WTC11 (cell line): ENCODE measurements at regions not wholly inside any gene's neighbourhood (a gene's known extent, or its start where the extent isn't known, plus 50 kb on each side); places are given as distances from the start of the nearest gene placed in this dataset.

Source experiments
- ATAC-seq: fragments of 200-7000 bp; cut with Tn5 transposase; 2 replicates; pipeline ENCODE4 v1.10.0; 2021; ENCODE audit warnings: mild to moderate bottlenecking, moderate library complexity
- CTCF ChIA-PET: fragments of 300-600 bp; sonication (Branson Sonifier 250); formaldehyde crosslinking; loops from one replicate; lab custom pipeline; 2021; ENCODE audit warnings: antibody characterized with exemption; lab: Charles Lee
- POLR2A ChIA-PET: fragments of 350-600 bp; sonication (Branson Sonifier 250); formaldehyde crosslinking; loops from one replicate; lab custom pipeline; 2021; ENCODE audit warnings: antibody characterized with exemption; lab: Charles Lee
- DNase-seq: peaks from one replicate; pipeline ENCODE4 v3.0.0; 2021; ENCODE audit warnings: low spot score
- H3K27ac Mint-ChIP-seq: 2 replicates; pipeline ENCODE4 v1.8.0; 2021; ENCODE audit warnings: mixed read lengths
- H3K27me3 Mint-ChIP-seq: 2 replicates; pipeline ENCODE4 v1.8.0; 2021; ENCODE audit warnings: low read depth, mild to moderate bottlenecking, moderate library complexity, mixed read lengths
- H3K36me3 Mint-ChIP-seq: 2 replicates; pipeline ENCODE4 v1.8.0; 2021; ENCODE audit warnings: mixed read lengths
- H3K4me1 Mint-ChIP-seq: 2 replicates; pipeline ENCODE4 v1.8.0; 2022; ENCODE audit warnings: mixed read lengths
- H3K4me3 Mint-ChIP-seq: 2 replicates; pipeline ENCODE4 v1.8.0; 2021; ENCODE audit warnings: mild to moderate bottlenecking, moderate library complexity, mixed read lengths
- H3K9me3 Mint-ChIP-seq: 2 replicates; pipeline ENCODE4 v1.8.0; 2021; ENCODE audit warnings: mixed read lengths
- CREB1 ChIP-seq: sonication (generic); formaldehyde crosslinking; IDR thresholded peaks from 2 replicates; pipeline ENCODE4 v1.8.0; 2023; ENCODE audit warnings: mild to moderate bottlenecking, missing genetic modification reagents
- ELF4 ChIP-seq: sonication (generic); formaldehyde crosslinking; IDR thresholded peaks from 2 replicates; pipeline ENCODE4 v1.8.1; 2022; ENCODE audit warnings: low read depth, mild to moderate bottlenecking, moderate library complexity, missing genetic modification reagents
- FOXP1 ChIP-seq: sonication (generic); formaldehyde crosslinking; IDR thresholded peaks from 2 replicates; pipeline ENCODE4 v1.8.0; 2022; ENCODE audit warnings: missing genetic modification reagents, mild to moderate bottlenecking, moderate library complexity, borderline replicate concordance
- GABPB1 ChIP-seq: sonication (generic); formaldehyde crosslinking; IDR thresholded peaks from 2 replicates; pipeline ENCODE4 v1.8.1; 2023; ENCODE audit warnings: mild to moderate bottlenecking, missing genetic modification reagents
- GRHL2 ChIP-seq: fragments of 250-450 bp; sonication (Bioruptor Pico); IDR thresholded peaks from 2 replicates; pipeline ENCODE4 v1.8.0; 2022; ENCODE audit warnings: mild to moderate bottlenecking, moderate library complexity; ENCODE audit not compliant: insufficient replicate concordance, severe bottlenecking
- GTF2I ChIP-seq: fragments of 250-450 bp; sonication (Bioruptor Pico); conservative IDR thresholded peaks from 2 replicates; pipeline ENCODE4 v1.4.0; 2021; ENCODE audit warnings: mild to moderate bottlenecking
- JAZF1 ChIP-seq: fragments of 250-450 bp; sonication (Bioruptor Pico); IDR thresholded peaks from 2 replicates; pipeline ENCODE4 v1.9.0; 2021; ENCODE audit warnings: moderate library complexity, mild to moderate bottlenecking, inconsistent platforms
- MXD4 ChIP-seq: fragments of 250-450 bp; sonication (Bioruptor Pico); IDR thresholded peaks from 2 replicates; pipeline ENCODE4 v1.8.0; 2021; ENCODE audit warnings: mild to moderate bottlenecking, moderate library complexity, borderline replicate concordance
- NR2C2 ChIP-seq: sonication (generic); formaldehyde crosslinking; IDR thresholded peaks from 2 replicates; pipeline ENCODE4 v1.8.0; 2022; ENCODE audit warnings: mild to moderate bottlenecking, missing genetic modification reagents
- RORB ChIP-seq: fragments of 250-450 bp; sonication (Bioruptor Pico); IDR thresholded peaks from 2 replicates; pipeline ENCODE4 v1.9.0; 2021; ENCODE audit warnings: mild to moderate bottlenecking
- SMAD3 ChIP-seq: sonication (generic); formaldehyde crosslinking; IDR thresholded peaks from 2 replicates; pipeline ENCODE4 v1.8.0; 2022; ENCODE audit warnings: missing genetic modification reagents, mild to moderate bottlenecking, borderline replicate concordance
- TCF7 ChIP-seq: sonication (generic); formaldehyde crosslinking; IDR thresholded peaks from 2 replicates; pipeline ENCODE4 v1.8.0; 2022; ENCODE audit warnings: mild to moderate bottlenecking, low read depth, missing genetic modification reagents, moderate library complexity
- TEAD4 ChIP-seq: sonication (generic); formaldehyde crosslinking; IDR thresholded peaks from 2 replicates; pipeline ENCODE4 v1.8.0; 2022; ENCODE audit warnings: mild to moderate bottlenecking, missing genetic modification reagents
- ZNF232 ChIP-seq: sonication (generic); formaldehyde crosslinking; IDR thresholded peaks from 2 replicates; pipeline ENCODE4 v1.8.0; 2022; ENCODE audit warnings: mild to moderate bottlenecking, missing genetic modification reagents
- ZNF263 ChIP-seq: sonication (generic); formaldehyde crosslinking; IDR thresholded peaks from 2 replicates; pipeline ENCODE4 v1.8.1; 2022; ENCODE audit warnings: low read depth, mild to moderate bottlenecking, moderate library complexity, missing genetic modification reagents
- ZNF396 ChIP-seq: fragments of 250-450 bp; sonication (Bioruptor Pico); IDR thresholded peaks from 2 replicates; pipeline ENCODE4 v1.8.0; 2021; ENCODE audit warnings: mild to moderate bottlenecking, moderate library complexity, borderline replicate concordance
- ZNF423 ChIP-seq: fragments of 250-450 bp; sonication (Bioruptor Pico); IDR thresholded peaks from 2 replicates; pipeline ENCODE4 v2.1.2; 2022; ENCODE audit warnings: mild to moderate bottlenecking, moderate library complexity
- ZNF532 ChIP-seq: fragments of 250-450 bp; sonication (Bioruptor Pico); IDR thresholded peaks from 2 replicates; pipeline ENCODE4 v1.9.0; 2021; ENCODE audit warnings: mild to moderate bottlenecking, borderline replicate concordance
- TF ChIP-seq, protein P1 (sequence below): sonication (generic); formaldehyde crosslinking; conservative IDR thresholded peaks from 2 replicates; pipeline ENCODE4 v1.8.1; 2023; ENCODE audit warnings: mild to moderate bottlenecking, low read depth, missing genetic modification reagents, moderate library complexity
- TF ChIP-seq, protein P2 (sequence below): fragments of 250-450 bp; sonication (Bioruptor Pico); IDR thresholded peaks from 2 replicates; pipeline ENCODE4 v2.1.2; 2022; ENCODE audit warnings: mild to moderate bottlenecking, moderate library complexity
- TF ChIP-seq, protein P3 (sequence below): sonication (generic); formaldehyde crosslinking; IDR thresholded peaks from 2 replicates; pipeline ENCODE4 v1.8.1; 2023; ENCODE audit warnings: mild to moderate bottlenecking, missing genetic modification reagents, borderline replicate concordance

DNA sequence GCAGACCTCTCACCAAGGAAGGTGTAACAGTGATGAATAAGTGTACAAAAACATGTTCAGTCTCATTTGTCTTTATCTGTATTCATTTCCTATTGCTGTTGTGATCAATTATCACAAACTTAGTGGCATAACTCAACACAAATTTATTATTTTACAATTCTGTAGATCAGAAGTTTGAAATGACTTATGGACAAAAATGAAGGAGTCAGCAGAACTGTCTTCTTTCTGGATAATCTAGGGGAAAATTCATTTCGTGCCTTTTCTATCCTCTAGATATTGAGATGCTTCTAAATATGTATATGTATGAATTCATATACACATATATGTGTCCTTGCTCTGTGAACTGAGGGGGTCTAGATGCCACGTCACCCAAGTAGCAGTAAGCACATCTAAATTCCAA lies 663.1 kb upstream of the MARCKS start (continued):
- TF ChIP-seq TEAD4 (CRISPR knock-in tag): no peak

DNA sequence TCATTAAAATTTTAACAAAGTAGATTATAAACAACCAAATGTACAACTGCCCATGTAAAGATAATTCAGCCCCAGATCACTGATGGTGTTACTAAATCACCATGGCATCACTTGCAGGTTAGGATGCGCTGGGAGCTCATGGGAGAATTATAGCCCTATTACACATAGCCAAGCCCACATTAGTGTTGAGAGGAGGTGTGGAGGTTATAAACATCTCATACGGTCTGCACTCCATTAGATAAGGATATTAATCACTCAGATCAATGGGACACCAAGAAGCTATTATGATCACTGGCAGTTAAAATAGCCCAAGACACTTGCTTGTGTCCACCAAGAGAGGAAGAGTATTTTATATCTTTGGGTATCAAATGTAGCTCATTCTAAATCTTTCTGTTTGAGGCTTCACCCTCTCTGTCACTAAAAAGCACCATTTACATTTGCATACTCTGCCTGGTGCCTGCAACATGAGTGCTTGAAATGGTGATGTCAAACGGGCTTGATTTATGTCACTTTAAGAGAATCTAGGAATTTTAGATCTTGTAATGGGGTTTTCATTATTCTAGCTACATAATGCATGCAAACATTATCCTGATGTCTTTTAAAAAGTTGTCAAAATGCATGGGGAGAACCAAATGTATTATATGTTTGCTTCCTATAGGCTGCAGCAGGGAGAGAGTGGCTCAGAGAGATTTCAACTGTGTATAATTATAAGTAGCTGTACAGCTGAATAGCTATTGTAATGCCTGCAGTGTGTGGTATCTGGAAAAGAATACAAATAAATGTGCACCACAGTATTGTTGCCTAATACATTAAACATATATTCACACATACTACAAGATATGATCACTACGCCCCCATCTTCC lies 654.1 kb upstream of the MARCKS start:
- Mint-ChIP-seq H3K4me1 (0 out of 2 replicates have a peak, but pooled peaks cover 2% of the 10 kb centered on the region), H3K4me3 (no peak overlapping the region), H3K36me3 (no peaks in the 10 kb centered on the region), H3K9me3 (no peaks in the 10 kb centered on the region), H3K27me3 (no peaks in the 10 kb centered on the region)
- DNase-seq (no peak), ATAC-seq (no peak)
- TF ChIP-seq GTF2I (CRISPR knock-in tag): no peak
- TF ChIP-seq, all 79 proteins: peak for 0
- POLR2A ChIA-PET: no interaction called here
- CTCF ChIA-PET: no interaction called here
- H3K27ac Mint-ChIP-seq: no peak overlapping the region

- no peak for ATAC-seq
Measured at GRCh38 chr6:113203715-113204110, 653.4 kb upstream of the MARCKS start.

More at GRCh38 chr6:113203715-113204110, 653.4 kb upstream of the MARCKS start:
- DNase-seq: no peak
- ChIA-PET POLR2A (no interaction called here), CTCF (no interaction called here)
- no peaks in the 10 kb centered on the region for H3K9me3 Mint-ChIP-seq
- TF ChIP-seq ZNF423 (CRISPR knock-in tag) (no peak), ZNF232 (CRISPR knock-in tag) (no peak), CREB1 (CRISPR knock-in tag) (no peak), MXD4 (CRISPR knock-in tag) (no peak), ZNF396 (CRISPR knock-in tag) (no peak), RORB (CRISPR knock-in tag) (no peak), JAZF1 (no peak), ZNF263 (CRISPR knock-in tag) (no peak), ELF4 (CRISPR knock-in tag) (no peak), SMAD3 (no peak), NR2C2 (CRISPR knock-in tag) (no peak), TCF7 (CRISPR knock-in tag) (no peak), TEAD4 (CRISPR knock-in tag) (no peak), GRHL2 (CRISPR knock-in tag) (no peak), FOXP1 (no peak), GABPB1 (CRISPR knock-in tag) (no peak), ZNF532 (CRISPR knock-in tag) (no peak)
- TF ChIP-seq, protein P1, sequence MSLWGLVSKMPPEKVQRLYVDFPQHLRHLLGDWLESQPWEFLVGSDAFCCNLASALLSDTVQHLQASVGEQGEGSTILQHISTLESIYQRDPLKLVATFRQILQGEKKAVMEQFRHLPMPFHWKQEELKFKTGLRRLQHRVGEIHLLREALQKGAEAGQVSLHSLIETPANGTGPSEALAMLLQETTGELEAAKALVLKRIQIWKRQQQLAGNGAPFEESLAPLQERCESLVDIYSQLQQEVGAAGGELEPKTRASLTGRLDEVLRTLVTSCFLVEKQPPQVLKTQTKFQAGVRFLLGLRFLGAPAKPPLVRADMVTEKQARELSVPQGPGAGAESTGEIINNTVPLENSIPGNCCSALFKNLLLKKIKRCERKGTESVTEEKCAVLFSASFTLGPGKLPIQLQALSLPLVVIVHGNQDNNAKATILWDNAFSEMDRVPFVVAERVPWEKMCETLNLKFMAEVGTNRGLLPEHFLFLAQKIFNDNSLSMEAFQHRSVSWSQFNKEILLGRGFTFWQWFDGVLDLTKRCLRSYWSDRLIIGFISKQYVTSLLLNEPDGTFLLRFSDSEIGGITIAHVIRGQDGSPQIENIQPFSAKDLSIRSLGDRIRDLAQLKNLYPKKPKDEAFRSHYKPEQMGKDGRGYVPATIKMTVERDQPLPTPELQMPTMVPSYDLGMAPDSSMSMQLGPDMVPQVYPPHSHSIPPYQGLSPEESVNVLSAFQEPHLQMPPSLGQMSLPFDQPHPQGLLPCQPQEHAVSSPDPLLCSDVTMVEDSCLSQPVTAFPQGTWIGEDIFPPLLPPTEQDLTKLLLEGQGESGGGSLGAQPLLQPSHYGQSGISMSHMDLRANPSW (CRISPR knock-in tag): no peak
- TF ChIP-seq, protein P2, sequence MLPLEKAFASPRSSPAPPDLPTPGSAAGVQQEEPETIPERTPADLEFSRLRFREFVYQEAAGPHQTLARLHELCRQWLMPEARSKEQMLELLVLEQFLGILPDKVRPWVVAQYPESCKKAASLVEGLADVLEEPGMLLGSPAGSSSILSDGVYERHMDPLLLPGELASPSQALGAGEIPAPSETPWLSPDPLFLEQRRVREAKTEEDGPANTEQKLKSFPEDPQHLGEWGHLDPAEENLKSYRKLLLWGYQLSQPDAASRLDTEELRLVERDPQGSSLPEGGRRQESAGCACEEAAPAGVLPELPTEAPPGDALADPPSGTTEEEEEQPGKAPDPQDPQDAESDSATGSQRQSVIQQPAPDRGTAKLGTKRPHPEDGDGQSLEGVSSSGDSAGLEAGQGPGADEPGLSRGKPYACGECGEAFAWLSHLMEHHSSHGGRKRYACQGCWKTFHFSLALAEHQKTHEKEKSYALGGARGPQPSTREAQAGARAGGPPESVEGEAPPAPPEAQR (CRISPR knock-in tag): no peak
- TF ChIP-seq, protein P3, sequence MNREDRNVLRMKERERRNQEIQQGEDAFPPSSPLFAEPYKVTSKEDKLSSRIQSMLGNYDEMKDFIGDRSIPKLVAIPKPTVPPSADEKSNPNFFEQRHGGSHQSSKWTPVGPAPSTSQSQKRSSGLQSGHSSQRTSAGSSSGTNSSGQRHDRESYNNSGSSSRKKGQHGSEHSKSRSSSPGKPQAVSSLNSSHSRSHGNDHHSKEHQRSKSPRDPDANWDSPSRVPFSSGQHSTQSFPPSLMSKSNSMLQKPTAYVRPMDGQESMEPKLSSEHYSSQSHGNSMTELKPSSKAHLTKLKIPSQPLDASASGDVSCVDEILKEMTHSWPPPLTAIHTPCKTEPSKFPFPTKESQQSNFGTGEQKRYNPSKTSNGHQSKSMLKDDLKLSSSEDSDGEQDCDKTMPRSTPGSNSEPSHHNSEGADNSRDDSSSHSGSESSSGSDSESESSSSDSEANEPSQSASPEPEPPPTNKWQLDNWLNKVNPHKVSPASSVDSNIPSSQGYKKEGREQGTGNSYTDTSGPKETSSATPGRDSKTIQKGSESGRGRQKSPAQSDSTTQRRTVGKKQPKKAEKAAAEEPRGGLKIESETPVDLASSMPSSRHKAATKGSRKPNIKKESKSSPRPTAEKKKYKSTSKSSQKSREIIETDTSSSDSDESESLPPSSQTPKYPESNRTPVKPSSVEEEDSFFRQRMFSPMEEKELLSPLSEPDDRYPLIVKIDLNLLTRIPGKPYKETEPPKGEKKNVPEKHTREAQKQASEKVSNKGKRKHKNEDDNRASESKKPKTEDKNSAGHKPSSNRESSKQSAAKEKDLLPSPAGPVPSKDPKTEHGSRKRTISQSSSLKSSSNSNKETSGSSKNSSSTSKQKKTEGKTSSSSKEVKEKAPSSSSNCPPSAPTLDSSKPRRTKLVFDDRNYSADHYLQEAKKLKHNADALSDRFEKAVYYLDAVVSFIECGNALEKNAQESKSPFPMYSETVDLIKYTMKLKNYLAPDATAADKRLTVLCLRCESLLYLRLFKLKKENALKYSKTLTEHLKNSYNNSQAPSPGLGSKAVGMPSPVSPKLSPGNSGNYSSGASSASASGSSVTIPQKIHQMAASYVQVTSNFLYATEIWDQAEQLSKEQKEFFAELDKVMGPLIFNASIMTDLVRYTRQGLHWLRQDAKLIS (CRISPR knock-in tag): no peak
- H3K27me3 Mint-ChIP-seq: no peaks in the 10 kb centered on the region
- 0 out of 2 replicates have a peak, but pooled peaks cover 4% of the 10 kb centered on the region for H3K4me1 Mint-ChIP-seq
- no peak overlapping the region for H3K27ac Mint-ChIP-seq
- no peaks in the 10 kb centered on the region for H3K36me3 Mint-ChIP-seq
- no peak overlapping the region for H3K4me3 Mint-ChIP-seq
